ENCODE measurements at regions not wholly inside any gene's neighbourhood (a gene's known extent, or its start where the extent isn't known, plus 50 kb on each side); places are given as distances from the start of the nearest gene placed in this dataset.

DNA sequence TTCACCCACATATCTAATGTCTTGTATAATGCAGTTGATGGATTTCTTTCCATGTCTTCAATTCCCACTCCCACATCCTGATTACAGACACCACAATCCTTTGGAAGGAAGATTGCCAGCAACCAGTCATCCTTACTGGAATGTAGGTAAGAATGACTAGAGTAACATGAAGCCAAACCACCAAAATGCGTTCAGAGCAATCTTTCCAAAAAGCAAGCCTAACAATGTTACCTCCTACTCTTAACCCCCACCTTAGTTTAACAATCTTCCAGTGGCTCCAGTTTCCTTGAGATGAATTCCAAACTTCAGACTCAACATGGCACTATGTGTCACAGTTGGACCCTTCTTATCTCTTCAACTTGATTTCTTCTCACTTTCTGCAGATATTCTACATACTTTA lies 685.6 kb downstream of the DOK5 start:
- TF ChIP-seq, protein P1, sequence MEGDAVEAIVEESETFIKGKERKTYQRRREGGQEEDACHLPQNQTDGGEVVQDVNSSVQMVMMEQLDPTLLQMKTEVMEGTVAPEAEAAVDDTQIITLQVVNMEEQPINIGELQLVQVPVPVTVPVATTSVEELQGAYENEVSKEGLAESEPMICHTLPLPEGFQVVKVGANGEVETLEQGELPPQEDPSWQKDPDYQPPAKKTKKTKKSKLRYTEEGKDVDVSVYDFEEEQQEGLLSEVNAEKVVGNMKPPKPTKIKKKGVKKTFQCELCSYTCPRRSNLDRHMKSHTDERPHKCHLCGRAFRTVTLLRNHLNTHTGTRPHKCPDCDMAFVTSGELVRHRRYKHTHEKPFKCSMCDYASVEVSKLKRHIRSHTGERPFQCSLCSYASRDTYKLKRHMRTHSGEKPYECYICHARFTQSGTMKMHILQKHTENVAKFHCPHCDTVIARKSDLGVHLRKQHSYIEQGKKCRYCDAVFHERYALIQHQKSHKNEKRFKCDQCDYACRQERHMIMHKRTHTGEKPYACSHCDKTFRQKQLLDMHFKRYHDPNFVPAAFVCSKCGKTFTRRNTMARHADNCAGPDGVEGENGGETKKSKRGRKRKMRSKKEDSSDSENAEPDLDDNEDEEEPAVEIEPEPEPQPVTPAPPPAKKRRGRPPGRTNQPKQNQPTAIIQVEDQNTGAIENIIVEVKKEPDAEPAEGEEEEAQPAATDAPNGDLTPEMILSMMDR (conservative IDR thresholded peaks at IDR 0.05) = no peak
- no peak for TF ChIP-seq ZFX (IDR thresholded peaks at IDR 0.05)
